ENCODE measurements at regions not wholly inside any gene's neighbourhood (a gene's known extent, or its start where the extent isn't known, plus 50 kb on each side); places are given as distances from the start of the nearest gene placed in this dataset.

GRCh38 chr5:115348175-115348574, 51.7 kb upstream of the CCDC112 start:
- no peak for DNase-seq (ENCODE audit: low read depth)
- TF ChIP-seq, protein P1, sequence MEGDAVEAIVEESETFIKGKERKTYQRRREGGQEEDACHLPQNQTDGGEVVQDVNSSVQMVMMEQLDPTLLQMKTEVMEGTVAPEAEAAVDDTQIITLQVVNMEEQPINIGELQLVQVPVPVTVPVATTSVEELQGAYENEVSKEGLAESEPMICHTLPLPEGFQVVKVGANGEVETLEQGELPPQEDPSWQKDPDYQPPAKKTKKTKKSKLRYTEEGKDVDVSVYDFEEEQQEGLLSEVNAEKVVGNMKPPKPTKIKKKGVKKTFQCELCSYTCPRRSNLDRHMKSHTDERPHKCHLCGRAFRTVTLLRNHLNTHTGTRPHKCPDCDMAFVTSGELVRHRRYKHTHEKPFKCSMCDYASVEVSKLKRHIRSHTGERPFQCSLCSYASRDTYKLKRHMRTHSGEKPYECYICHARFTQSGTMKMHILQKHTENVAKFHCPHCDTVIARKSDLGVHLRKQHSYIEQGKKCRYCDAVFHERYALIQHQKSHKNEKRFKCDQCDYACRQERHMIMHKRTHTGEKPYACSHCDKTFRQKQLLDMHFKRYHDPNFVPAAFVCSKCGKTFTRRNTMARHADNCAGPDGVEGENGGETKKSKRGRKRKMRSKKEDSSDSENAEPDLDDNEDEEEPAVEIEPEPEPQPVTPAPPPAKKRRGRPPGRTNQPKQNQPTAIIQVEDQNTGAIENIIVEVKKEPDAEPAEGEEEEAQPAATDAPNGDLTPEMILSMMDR (conservative IDR thresholded peaks at IDR 0.05; ENCODE audit: low read depth, low read length), result no peak
- no peak overlapping the region for H3K4me3 ChIP-seq (ENCODE audit: low read depth, low read length)
